Activated CD4-positive, alpha-beta T cell treated with anti-CD3 and anti-CD28 coated beads, Interleukin-2, amount 10 ng/mL, durations not matched to agents 24 days and 14 days (primary cell): ENCODE measurements at regions not wholly inside any gene's neighbourhood (a gene's known extent, or its start where the extent isn't known, plus 50 kb on each side); places are given as distances from the start of the nearest gene placed in this dataset.

Experiments used
- DNase-seq: peaks from one replicate; pipeline ENCODE4 v3.0.0; 2022
- H3K27ac Mint-ChIP-seq: one replicate; pipeline ENCODE4 v1.8.0; 2022; ENCODE audit warnings: mild to moderate bottlenecking, mixed read lengths
- H3K27me3 Mint-ChIP-seq: one replicate; pipeline ENCODE4 v1.8.0; 2022; ENCODE audit warnings: mixed read lengths
- H3K36me3 Mint-ChIP-seq: one replicate; pipeline ENCODE4 v1.8.0; 2022; ENCODE audit warnings: low read depth, mild to moderate bottlenecking, mixed read lengths
- H3K4me1 Mint-ChIP-seq: one replicate; pipeline ENCODE4 v1.8.0; 2021; ENCODE audit warnings: mixed read lengths
- H3K4me3 Mint-ChIP-seq: one replicate; pipeline ENCODE4 v1.8.0; 2022; ENCODE audit warnings: mild to moderate bottlenecking, moderate library complexity, mixed read lengths
- H3K9me3 Mint-ChIP-seq: one replicate; pipeline ENCODE4 v1.8.0; 2021; ENCODE audit warnings: mixed read lengths
- intact Hi-C: fragments of 100-400 bp; cut with micrococcal nuclease; formaldehyde crosslinking; loops from one replicate; pipeline ENCODE4 v1.15.1; 2023

GRCh38 chr2:104049438-104049837 is 804.5 kb upstream of the POU3F3 start:
- no peak overlapping the region for H3K27ac Mint-ChIP-seq
- no peak for DNase-seq
- intact Hi-C loops: no loop called here
- no peaks in the 10 kb centered on the region for H3K4me1 Mint-ChIP-seq
- no peaks in the 10 kb centered on the region for H3K27me3 Mint-ChIP-seq
- H3K4me3 Mint-ChIP-seq: no peak overlapping the region
- H3K36me3 Mint-ChIP-seq: no peaks in the 10 kb centered on the region
- no peaks in the 10 kb centered on the region for H3K9me3 Mint-ChIP-seq

GRCh38 chr2:104049981-104050380 is 803.9 kb upstream of the POU3F3 start:
- no peaks in the 10 kb centered on the region for H3K9me3 Mint-ChIP-seq
- H3K36me3 Mint-ChIP-seq: no peaks in the 10 kb centered on the region
- no peak overlapping the region for H3K27ac Mint-ChIP-seq
- no peak overlapping the region for H3K4me3 Mint-ChIP-seq
- H3K27me3 Mint-ChIP-seq: no peaks in the 10 kb centered on the region
- DNase-seq: no peak
- intact Hi-C loops: no loop called here
- H3K4me1 Mint-ChIP-seq: no peaks in the 10 kb centered on the region

GRCh38 chr2:104050656-104051242 is 803.2 kb upstream of the POU3F3 start:
- Mint-ChIP-seq H3K27ac (no peak overlapping the region), H3K36me3 (no peaks in the 10 kb centered on the region), H3K9me3 (no peaks in the 10 kb centered on the region), H3K27me3 (no peaks in the 10 kb centered on the region), H3K4me1 (no peaks in the 10 kb centered on the region), H3K4me3 (no peak overlapping the region)
- intact Hi-C loops: no loop called here
- no peak for DNase-seq

- Mint-ChIP-seq H3K4me1 (no peaks in the 10 kb centered on the region), H3K27me3 (no peaks in the 10 kb centered on the region), H3K36me3 (no peaks in the 10 kb centered on the region), H3K9me3 (no peaks in the 10 kb centered on the region), H3K4me3 (no peak overlapping the region), H3K27ac (no peak overlapping the region)
- intact Hi-C loops: no loop called here
- no peak for DNase-seq
Measured at GRCh38 chr2:104051766-104052165, 802.1 kb upstream of the POU3F3 start.

- H3K4me3 Mint-ChIP-seq: no peak overlapping the region
- H3K27me3 Mint-ChIP-seq: no peaks in the 10 kb centered on the region
- no peaks in the 10 kb centered on the region for H3K36me3 Mint-ChIP-seq
- H3K27ac Mint-ChIP-seq: no peak overlapping the region
- no peaks in the 10 kb centered on the region for H3K4me1 Mint-ChIP-seq
- no peak for DNase-seq
- no peaks in the 10 kb centered on the region for H3K9me3 Mint-ChIP-seq
- intact Hi-C loops: no loop called here
Measured at GRCh38 chr2:104052356-104052755, 801.6 kb upstream of the POU3F3 start.

GRCh38 chr2:104056451-104056850 is 797.5 kb upstream of the POU3F3 start:
- Mint-ChIP-seq H3K27ac (no peak overlapping the region), H3K9me3 (no peaks in the 10 kb centered on the region), H3K4me3 (no peak overlapping the region), H3K4me1 (no peaks in the 10 kb centered on the region), H3K27me3 (no peaks in the 10 kb centered on the region), H3K36me3 (no peaks in the 10 kb centered on the region)
- intact Hi-C loops: no loop called here
- DNase-seq: no peak

- intact Hi-C loops: no loop called here
- no peaks in the 10 kb centered on the region for H3K4me1 Mint-ChIP-seq
- no peaks in the 10 kb centered on the region for H3K27me3 Mint-ChIP-seq
- no peak for DNase-seq
- no peak overlapping the region for H3K4me3 Mint-ChIP-seq
- no peaks in the 10 kb centered on the region for H3K9me3 Mint-ChIP-seq
- no peak overlapping the region for H3K27ac Mint-ChIP-seq
- H3K36me3 Mint-ChIP-seq: no peaks in the 10 kb centered on the region
Measured at GRCh38 chr2:104068665-104069064, 785.2 kb upstream of the POU3F3 start.

GRCh38 chr2:104077573-104077972 is 776.3 kb upstream of the POU3F3 start:
- no peaks in the 10 kb centered on the region for H3K4me1 Mint-ChIP-seq
- H3K36me3 Mint-ChIP-seq: no peaks in the 10 kb centered on the region
- no peak for DNase-seq
- no peak overlapping the region for H3K4me3 Mint-ChIP-seq
- no peak overlapping the region for H3K27ac Mint-ChIP-seq
- H3K27me3 Mint-ChIP-seq: no peaks in the 10 kb centered on the region
- H3K9me3 Mint-ChIP-seq: no peaks in the 10 kb centered on the region
- intact Hi-C loops: no loop called here

GRCh38 chr2:104078431-104079157 is 775.3 kb upstream of the POU3F3 start:
- no peaks in the 10 kb centered on the region for H3K9me3 Mint-ChIP-seq
- H3K27me3 Mint-ChIP-seq: no peaks in the 10 kb centered on the region
- H3K4me1 Mint-ChIP-seq: no peaks in the 10 kb centered on the region
- no peaks in the 10 kb centered on the region for H3K36me3 Mint-ChIP-seq
- no peak for DNase-seq
- no peak overlapping the region for H3K4me3 Mint-ChIP-seq
- no peak overlapping the region for H3K27ac Mint-ChIP-seq
- intact Hi-C loops: no loop called here

- H3K9me3 Mint-ChIP-seq: peaks cover 4% of the 10 kb centered on the region
- no peak overlapping the region for H3K4me3 Mint-ChIP-seq
- H3K27me3 Mint-ChIP-seq: no peaks in the 10 kb centered on the region
- no peaks in the 10 kb centered on the region for H3K36me3 Mint-ChIP-seq
- no peaks in the 10 kb centered on the region for H3K4me1 Mint-ChIP-seq
- intact Hi-C loops: no loop called here
- no peak overlapping the region for H3K27ac Mint-ChIP-seq
- no peak for DNase-seq
Measured at GRCh38 chr2:104088745-104089144, 765.2 kb upstream of the POU3F3 start.

GRCh38 chr2:104090407-104090806 is 763.5 kb upstream of the POU3F3 start:
- no peaks in the 10 kb centered on the region for H3K4me1 Mint-ChIP-seq
- no peaks in the 10 kb centered on the region for H3K9me3 Mint-ChIP-seq
- no peaks in the 10 kb centered on the region for H3K27me3 Mint-ChIP-seq
- H3K27ac Mint-ChIP-seq: no peak overlapping the region
- no peak overlapping the region for H3K4me3 Mint-ChIP-seq
- H3K36me3 Mint-ChIP-seq: no peaks in the 10 kb centered on the region
- DNase-seq: no peak
- intact Hi-C loops: no loop called here

- H3K4me3 Mint-ChIP-seq: no peak overlapping the region
- H3K4me1 Mint-ChIP-seq: no peaks in the 10 kb centered on the region
- intact Hi-C loops: no loop called here
- H3K36me3 Mint-ChIP-seq: no peaks in the 10 kb centered on the region
- no peak for DNase-seq
- no peak overlapping the region for H3K27ac Mint-ChIP-seq
- no peaks in the 10 kb centered on the region for H3K9me3 Mint-ChIP-seq
- H3K27me3 Mint-ChIP-seq: no peaks in the 10 kb centered on the region
Measured at GRCh38 chr2:104091894-104092293, 762.0 kb upstream of the POU3F3 start.

GRCh38 chr2:104092886-104093285 is 761.0 kb upstream of the POU3F3 start:
- Mint-ChIP-seq H3K27me3 (no peaks in the 10 kb centered on the region), H3K9me3 (no peaks in the 10 kb centered on the region), H3K27ac (no peak overlapping the region), H3K4me1 (no peaks in the 10 kb centered on the region), H3K4me3 (no peak overlapping the region), H3K36me3 (no peaks in the 10 kb centered on the region)
- intact Hi-C loops: no loop called here
- DNase-seq: no peak

- intact Hi-C loops: no loop called here
- H3K36me3 Mint-ChIP-seq: no peaks in the 10 kb centered on the region
- no peak overlapping the region for H3K4me3 Mint-ChIP-seq
- no peaks in the 10 kb centered on the region for H3K4me1 Mint-ChIP-seq
- DNase-seq: no peak
- H3K27me3 Mint-ChIP-seq: no peaks in the 10 kb centered on the region
- H3K9me3 Mint-ChIP-seq: peaks cover 3% of the 10 kb centered on the region
- H3K27ac Mint-ChIP-seq: no peak overlapping the region
Measured at GRCh38 chr2:104102615-104103014, 751.3 kb upstream of the POU3F3 start.

- intact Hi-C loops: no loop called here
- H3K9me3 Mint-ChIP-seq: no peaks in the 10 kb centered on the region
- no peaks in the 10 kb centered on the region for H3K4me1 Mint-ChIP-seq
- H3K27ac Mint-ChIP-seq: no peak overlapping the region
- no peaks in the 10 kb centered on the region for H3K36me3 Mint-ChIP-seq
- H3K27me3 Mint-ChIP-seq: no peaks in the 10 kb centered on the region
- H3K4me3 Mint-ChIP-seq: no peak overlapping the region
- DNase-seq: no peak
Measured at GRCh38 chr2:104109356-104109755, 744.6 kb upstream of the POU3F3 start.
